AG09319 (cell line): ENCODE measurements at regions not wholly inside any gene's neighbourhood (a gene's known extent, or its start where the extent isn't known, plus 50 kb on each side); places are given as distances from the start of the nearest gene placed in this dataset.

Experiments
- DNase-seq: peaks from one replicate; pipeline ENCODE4 v3.0.0-alpha.2; 2010; ENCODE audit warnings: low read depth; ENCODE audit errors: extremely low read depth
- CTCF ChIP-seq: IDR thresholded peaks from 2 replicates; pipeline ENCODE4 v1.5.1; 2011; ENCODE audit warnings: low read depth, mild to moderate bottlenecking, inconsistent platforms, low read length, moderate library complexity

GRCh38 chr14:81859046-81859445, 325.4 kb upstream of the SEL1L start:
- no peak for TF ChIP-seq CTCF
- no peak for DNase-seq

GRCh38 chr14:81868172-81868571, 334.5 kb upstream of the SEL1L start:
- DNase-seq, result no peak
- no peak for TF ChIP-seq CTCF

GRCh38 chr14:81871706-81872105, 338.1 kb upstream of the SEL1L start:
- no peak for DNase-seq
- TF ChIP-seq CTCF, result no peak

GRCh38 chr14:81884382-81884781, 350.7 kb upstream of the SEL1L start:
- DNase-seq, result no peak
- no peak for TF ChIP-seq CTCF

- no peak for DNase-seq
- TF ChIP-seq CTCF, result no peak
These were observed 352.9 kb upstream of the SEL1L start for GRCh38 chr14:81886588-81886987.

GRCh38 chr14:81889529-81889928, 355.9 kb upstream of the SEL1L start:
- DNase-seq, result no peak
- TF ChIP-seq CTCF, result no peak

- DNase-seq, result no peak
- no peak for TF ChIP-seq CTCF
These were observed 356.4 kb upstream of the SEL1L start for GRCh38 chr14:81890020-81890419.

- DNase-seq, result no peak
These were observed 369.8 kb upstream of the SEL1L start for GRCh38 chr14:81903477-81903876.

More at GRCh38 chr14:81903477-81903876, 369.8 kb upstream of the SEL1L start:
- TF ChIP-seq CTCF, result no peak
